DOHH2 (cell line): ENCODE measurements at regions not wholly inside any gene's neighbourhood (a gene's known extent, or its start where the extent isn't known, plus 50 kb on each side); places are given as distances from the start of the nearest gene placed in this dataset.
A peak's percentile ranks its signal among the peaks of the same experiment; 100 is the strongest.

Experiments
- H3F3A ChIP-seq: fragments of 200-600 bp; sonication (generic), shearing (Covaris generic); 2 replicates; pipeline ENCODE4 v1.6.0; 2016; ENCODE audit warnings: antibody characterized with exemption, mild to moderate bottlenecking; ENCODE audit not compliant: control insufficient read depth, insufficient read depth
- H3K27ac ChIP-seq: fragments of 200-600 bp; sonication (generic); 2 replicates; pipeline ENCODE4 v1.5.1; 2014; ENCODE audit warnings: low read depth, mild to moderate bottlenecking, low read length, moderate library complexity
- H3K27me3 ChIP-seq: fragments of 200-600 bp; sonication (generic); 2 replicates; pipeline ENCODE4 v1.6.1; 2014; ENCODE audit warnings: mild to moderate bottlenecking, low read length, mixed read lengths; ENCODE audit not compliant: control insufficient read depth
- H3K36me3 ChIP-seq: fragments of 200-600 bp; sonication (generic); 2 replicates; pipeline ENCODE4 v1.6.1; 2014; ENCODE audit warnings: mild to moderate bottlenecking, low read length, moderate library complexity, mixed read lengths; ENCODE audit not compliant: control insufficient read depth
- H3K4me1 ChIP-seq: fragments of 200-600 bp; sonication (generic); 2 replicates; pipeline ENCODE4 v1.6.1; 2014; ENCODE audit warnings: mild to moderate bottlenecking, low read length, mixed read lengths; ENCODE audit not compliant: control insufficient read depth
- H3K4me2 ChIP-seq: fragments of 200-600 bp; sonication (generic); 2 replicates; pipeline ENCODE4 v1.6.0; 2014; ENCODE audit warnings: mild to moderate bottlenecking, low read length, moderate library complexity
- H3K4me3 ChIP-seq: fragments of 200-600 bp; sonication (generic); 2 replicates; pipeline ENCODE4 v1.5.1; 2014; ENCODE audit warnings: mild to moderate bottlenecking, low read length, mixed read lengths
- H3K79me2 ChIP-seq: fragments of 200-600 bp; sonication (generic); 2 replicates; pipeline ENCODE4 v1.6.1; 2014; ENCODE audit warnings: mild to moderate bottlenecking, low read length, mixed read lengths; ENCODE audit not compliant: control insufficient read depth
- H3K9me2 ChIP-seq: fragments of 200-600 bp; sonication (generic); replicated peaks from 2 replicates; pipeline ENCODE4 v1.6.1; 2014; ENCODE audit warnings: mild to moderate bottlenecking, low read length, mixed read lengths; ENCODE audit not compliant: control insufficient read depth
- H3K9me3 ChIP-seq: fragments of 200-600 bp; sonication (generic); 2 replicates; pipeline ENCODE4 v1.6.1; 2014; ENCODE audit warnings: antibody characterized with exemption, low read length, mixed read lengths; ENCODE audit not compliant: control insufficient read depth, insufficient read depth
- H4K20me1 ChIP-seq: fragments of 200-600 bp; sonication (generic); 2 replicates; pipeline ENCODE4 v1.6.0; 2014; ENCODE audit warnings: low read depth, mild to moderate bottlenecking, antibody characterized with exemption, low read length, moderate library complexity; ENCODE audit not compliant: control insufficient read depth, insufficient read depth
- EZH2phosphoT487 ChIP-seq: fragments of 200-600 bp; sonication (generic); IDR thresholded peaks from 2 replicates; pipeline ENCODE4 v1.6.1; 2017; ENCODE audit warnings: borderline replicate concordance, mild to moderate bottlenecking, antibody characterized with exemption, low read length, moderate library complexity, mixed read lengths
- TF ChIP-seq, protein P1 (sequence below): fragments of 200-600 bp; sonication (generic); IDR thresholded peaks from one replicate; pipeline ENCODE4 v1.5.1; 2014; ENCODE audit warnings: antibody characterized with exemption, mild to moderate bottlenecking, low read depth, low read length; ENCODE audit not compliant: poor library complexity, severe bottlenecking

DNA sequence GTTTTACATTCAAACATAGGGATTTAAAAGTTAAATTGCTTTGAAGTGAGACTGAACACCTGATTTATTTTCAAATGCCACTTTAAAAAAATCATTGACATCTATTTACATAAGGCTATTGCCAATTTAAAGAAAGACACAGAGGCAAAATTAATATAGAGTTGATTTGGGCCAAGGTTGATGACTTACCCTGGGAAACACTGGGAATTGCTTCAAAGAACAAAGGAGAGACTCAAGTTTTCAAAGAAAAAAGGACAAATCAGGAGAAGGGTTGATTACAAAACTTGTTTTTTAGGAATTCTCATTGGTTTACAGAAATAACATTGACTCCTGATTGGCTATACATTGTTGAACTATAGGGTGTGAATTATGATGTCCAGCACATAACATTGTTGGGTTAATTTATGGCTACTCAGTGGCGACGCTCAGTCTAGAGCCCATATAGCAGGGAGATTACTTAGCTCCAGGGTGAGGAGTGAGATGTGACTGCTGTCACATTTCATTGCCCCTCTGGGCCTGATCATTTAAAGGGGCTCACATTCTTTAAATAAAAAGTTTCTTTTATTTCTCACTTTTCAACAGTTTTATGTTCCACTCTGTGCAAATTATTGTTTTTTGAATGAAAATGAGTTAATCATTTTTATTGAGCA lies 184.6 kb downstream of the SPATA18 start:
- TF ChIP-seq EZH2phosphoT487: no peak
- TF ChIP-seq, protein P1, sequence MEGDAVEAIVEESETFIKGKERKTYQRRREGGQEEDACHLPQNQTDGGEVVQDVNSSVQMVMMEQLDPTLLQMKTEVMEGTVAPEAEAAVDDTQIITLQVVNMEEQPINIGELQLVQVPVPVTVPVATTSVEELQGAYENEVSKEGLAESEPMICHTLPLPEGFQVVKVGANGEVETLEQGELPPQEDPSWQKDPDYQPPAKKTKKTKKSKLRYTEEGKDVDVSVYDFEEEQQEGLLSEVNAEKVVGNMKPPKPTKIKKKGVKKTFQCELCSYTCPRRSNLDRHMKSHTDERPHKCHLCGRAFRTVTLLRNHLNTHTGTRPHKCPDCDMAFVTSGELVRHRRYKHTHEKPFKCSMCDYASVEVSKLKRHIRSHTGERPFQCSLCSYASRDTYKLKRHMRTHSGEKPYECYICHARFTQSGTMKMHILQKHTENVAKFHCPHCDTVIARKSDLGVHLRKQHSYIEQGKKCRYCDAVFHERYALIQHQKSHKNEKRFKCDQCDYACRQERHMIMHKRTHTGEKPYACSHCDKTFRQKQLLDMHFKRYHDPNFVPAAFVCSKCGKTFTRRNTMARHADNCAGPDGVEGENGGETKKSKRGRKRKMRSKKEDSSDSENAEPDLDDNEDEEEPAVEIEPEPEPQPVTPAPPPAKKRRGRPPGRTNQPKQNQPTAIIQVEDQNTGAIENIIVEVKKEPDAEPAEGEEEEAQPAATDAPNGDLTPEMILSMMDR: no peak
- H3F3A ChIP-seq: no peaks in the 10 kb centered on the region
- H3K4me2 ChIP-seq: peak overlapping the region; percentile 17
- no peaks in the 10 kb centered on the region for H3K27me3 ChIP-seq
- no peaks in the 10 kb centered on the region for H4K20me1 ChIP-seq
- H3K9me2 ChIP-seq: no peaks in the 10 kb centered on the region
- peaks cover 50% of the 10 kb centered on the region for H3K4me1 ChIP-seq
- peaks cover 13% of the 10 kb centered on the region; the same call in 1 of the 2 replicates for H3K9me3 ChIP-seq
- no peak overlapping the region for H3K4me3 ChIP-seq
- H3K79me2 ChIP-seq: no peaks in the 10 kb centered on the region
- H3K27ac ChIP-seq: peak overlapping the region; percentile 41
- H3K36me3 ChIP-seq: peaks cover 13% of the 10 kb centered on the region; the same call in 1 of the 2 replicates

DNA sequence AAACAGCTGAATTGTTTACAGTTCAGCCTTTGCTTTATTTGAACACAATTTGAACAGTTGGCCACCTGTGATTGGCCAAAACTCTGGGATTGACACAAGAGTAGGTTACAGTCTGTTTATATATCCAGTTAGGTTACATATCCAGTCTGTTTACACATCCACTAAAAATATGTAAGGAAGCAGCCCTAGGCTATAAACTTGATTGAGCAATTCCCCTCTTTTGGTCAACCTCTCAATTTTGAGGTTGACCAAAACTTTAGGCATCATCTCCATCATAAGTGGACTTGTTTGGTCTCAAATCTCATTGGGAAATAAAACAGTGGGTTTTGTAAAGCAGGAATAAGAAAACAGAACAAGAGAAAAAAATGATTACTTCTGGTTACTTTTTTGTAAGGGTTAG lies 190.8 kb downstream of the SPATA18 start:
- no peak overlapping the region for H3K27ac ChIP-seq
- H3F3A ChIP-seq: peaks cover 6% of the 10 kb centered on the region
- no peaks in the 10 kb centered on the region for H3K27me3 ChIP-seq
- TF ChIP-seq EZH2phosphoT487: no peak
- TF ChIP-seq, protein P1: no peak
- no peaks in the 10 kb centered on the region for H3K79me2 ChIP-seq
- H3K4me2 ChIP-seq: no peak overlapping the region
- H3K4me1 ChIP-seq: peaks cover 77% of the 10 kb centered on the region
- no peak overlapping the region for H3K4me3 ChIP-seq
- H3K9me3 ChIP-seq: peaks cover 29% of the 10 kb centered on the region; the same call in 1 of the 2 replicates
- peaks cover 25% of the 10 kb centered on the region for H3K36me3 ChIP-seq
- H3K9me2 ChIP-seq: no peaks in the 10 kb centered on the region
- no peaks in the 10 kb centered on the region for H4K20me1 ChIP-seq

DNA sequence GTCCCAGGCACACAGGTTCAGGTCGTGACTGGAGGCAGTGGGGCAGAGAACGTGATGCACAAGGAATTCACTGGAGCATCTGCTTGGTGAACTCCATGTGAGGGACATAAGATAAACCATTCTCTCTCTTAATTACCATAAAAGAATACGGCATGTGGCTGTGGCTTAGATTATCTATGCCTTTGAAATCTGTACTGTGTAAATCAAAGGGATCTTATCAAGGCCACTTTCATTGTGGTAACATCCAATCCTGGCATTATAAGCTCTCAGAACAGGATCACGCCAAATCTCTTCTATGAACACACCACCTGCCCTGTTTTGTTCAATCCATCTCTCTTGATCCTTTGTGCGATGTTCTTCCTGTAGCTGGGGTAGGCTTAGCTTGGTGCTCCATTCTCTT lies 192.3 kb downstream of the SPATA18 start:
- Histone ChIP-seq H3K4me3 (no peak overlapping the region), H3K27ac (no peak overlapping the region), H3K4me1 (peaks cover 88% of the 10 kb centered on the region), H4K20me1 (no peaks in the 10 kb centered on the region), H3K79me2 (no peaks in the 10 kb centered on the region), H3K27me3 (no peaks in the 10 kb centered on the region), H3K9me3 (peaks cover 26% of the 10 kb centered on the region; the same call in 1 of the 2 replicates), H3K36me3 (peaks cover 25% of the 10 kb centered on the region), H3K4me2 (no peak overlapping the region), H3K9me2 (no peaks in the 10 kb centered on the region), H3F3A (peaks cover 9% of the 10 kb centered on the region)
- no peak for TF ChIP-seq EZH2phosphoT487
- TF ChIP-seq, protein P1: no peak
